Stimulated activated naive CD8-positive, alpha-beta T cell treated with anti-CD3 and anti-CD28 coated beads, Interleukin-15, Interleukin-2, amounts not matched to agents 100 U/mL and 50 U/mL, for 24 hours (primary cell): ENCODE measurements at regions not wholly inside any gene's neighbourhood (a gene's known extent, or its start where the extent isn't known, plus 50 kb on each side); places are given as distances from the start of the nearest gene placed in this dataset.
"Not testable (repeated sequence)": the region's sequence is repeated elsewhere in the genome, so short reads cannot be mapped to it uniquely, and the experiment has no call there.

Experiments
- ATAC-seq: fragments of 150-1000 bp; cut with Tn5 transposase; one replicate; pipeline ENCODE4 v1.10.0; 2021
- DNase-seq: peaks from one replicate; pipeline ENCODE4 v3.0.0; 2021

DNA sequence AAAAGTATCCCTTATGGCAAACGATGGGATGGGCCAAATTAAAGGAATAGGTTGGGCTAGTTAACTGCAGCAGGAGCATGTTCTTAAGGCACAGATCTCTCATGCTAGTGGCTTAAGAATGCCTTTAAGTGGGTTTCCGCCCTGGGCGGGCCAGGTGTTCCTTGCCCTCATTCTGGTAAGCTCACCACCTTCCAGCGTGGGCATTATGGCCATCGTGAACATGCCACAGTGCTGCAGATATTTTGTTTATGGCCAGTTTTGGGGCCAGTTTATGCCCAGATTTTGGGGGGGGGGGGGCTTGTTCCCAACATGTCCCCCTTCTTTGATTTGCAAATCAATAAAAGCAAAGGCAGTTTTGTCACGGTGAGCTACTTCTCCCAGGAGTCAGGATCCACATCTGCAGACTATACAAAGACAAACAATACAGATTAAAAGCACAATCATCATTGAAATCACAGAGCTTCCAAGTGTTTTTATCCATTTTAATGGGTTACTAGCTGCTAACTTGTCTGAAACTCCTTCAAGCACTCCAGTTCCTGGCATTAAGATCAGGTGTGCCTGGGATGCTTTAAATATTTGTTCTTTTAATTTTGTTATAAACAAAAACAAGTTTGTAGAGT, 563.3 kb upstream of the MBL2 start:
- not testable (repeated sequence) for ATAC-seq, DNase-seq

DNA sequence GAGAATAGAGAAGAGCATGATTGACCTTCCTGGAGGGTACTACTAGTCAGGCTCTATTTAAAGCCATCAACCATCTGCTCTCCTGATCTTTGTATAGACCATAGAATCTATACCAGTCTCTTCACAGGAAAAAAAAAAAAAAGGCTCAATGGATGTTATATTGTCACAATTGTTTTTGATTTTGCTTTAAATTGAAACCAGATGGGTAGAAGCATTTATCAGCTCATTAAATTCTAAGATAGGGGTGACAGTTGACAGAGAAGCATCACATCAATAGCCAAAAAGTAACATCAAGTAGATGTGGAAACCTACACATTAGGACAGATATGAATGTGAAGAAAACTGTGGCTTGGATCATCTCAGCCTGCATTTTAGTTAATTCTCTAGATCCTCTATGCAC, 558.9 kb upstream of the MBL2 start:
- ATAC-seq, result no peak
- DNase-seq, result no peak

DNA sequence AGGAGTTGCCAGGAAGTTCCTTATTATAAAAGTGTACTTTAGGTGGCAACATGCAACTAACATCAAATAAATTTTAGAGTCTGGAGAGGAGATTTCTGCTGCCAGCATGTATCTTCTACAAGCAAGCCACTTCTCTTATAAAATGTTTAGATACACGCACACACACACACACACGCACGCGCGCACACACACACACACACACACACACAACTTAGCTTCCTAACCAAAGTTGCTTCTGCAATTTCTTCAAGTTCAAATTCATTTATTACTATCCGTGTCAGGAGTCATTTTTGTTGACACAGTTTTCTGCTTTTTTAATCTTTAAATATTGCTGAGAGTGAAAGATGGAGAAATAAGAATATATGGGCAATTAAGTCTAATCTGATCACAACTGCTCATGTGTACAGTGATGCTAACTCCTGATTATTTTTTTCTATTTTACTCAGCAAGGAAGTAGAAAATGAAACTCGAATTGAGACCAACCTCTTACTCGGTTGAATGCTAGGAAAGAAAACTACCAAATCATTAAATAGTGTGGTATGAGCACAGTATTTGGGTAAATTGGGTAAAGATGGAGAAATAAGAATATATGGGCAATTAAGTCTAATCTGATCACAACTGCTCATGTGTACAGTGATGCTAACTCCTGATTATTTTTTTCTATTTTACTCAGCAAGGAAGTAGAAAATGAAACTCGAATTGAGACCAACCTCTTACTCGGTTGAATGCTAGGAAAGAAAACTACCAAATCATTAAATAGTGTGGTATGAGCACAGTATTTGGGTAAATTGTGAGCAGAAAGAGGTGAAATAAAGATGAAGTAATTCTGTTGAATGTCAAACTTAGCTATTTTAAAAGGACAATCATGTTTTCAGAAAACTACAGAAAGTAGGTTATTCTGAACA, 554.1 kb upstream of the MBL2 start:
- ATAC-seq, result not testable (repeated sequence)

GRCh38 chr10:53325066-53325465, 552.5 kb upstream of the MBL2 start:
- ATAC-seq (no peak), DNase-seq (no peak)

More for the DNA sequence above, 554.1 kb upstream of the MBL2 start:
- not testable (repeated sequence) for DNase-seq

DNA sequence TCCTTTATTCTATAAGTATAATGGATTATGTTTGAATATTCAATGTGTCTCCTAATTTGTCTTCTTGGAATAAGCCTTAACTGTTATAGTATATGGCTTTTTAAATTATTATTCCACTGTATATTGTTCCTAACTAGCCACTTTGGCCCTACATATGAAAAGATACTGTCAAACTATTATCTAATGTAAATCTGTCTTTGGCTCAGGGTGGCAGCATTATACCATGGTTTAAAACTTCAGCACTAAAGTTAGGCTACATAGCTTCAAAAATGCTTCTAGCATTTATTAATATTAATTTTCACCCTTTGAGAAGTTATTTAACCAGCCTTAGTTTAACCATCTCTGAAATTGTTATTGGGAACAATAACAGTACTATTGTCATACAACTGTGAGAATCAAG, 543.1 kb upstream of the MBL2 start:
- ATAC-seq, result no peak
- DNase-seq, result no peak

DNA sequence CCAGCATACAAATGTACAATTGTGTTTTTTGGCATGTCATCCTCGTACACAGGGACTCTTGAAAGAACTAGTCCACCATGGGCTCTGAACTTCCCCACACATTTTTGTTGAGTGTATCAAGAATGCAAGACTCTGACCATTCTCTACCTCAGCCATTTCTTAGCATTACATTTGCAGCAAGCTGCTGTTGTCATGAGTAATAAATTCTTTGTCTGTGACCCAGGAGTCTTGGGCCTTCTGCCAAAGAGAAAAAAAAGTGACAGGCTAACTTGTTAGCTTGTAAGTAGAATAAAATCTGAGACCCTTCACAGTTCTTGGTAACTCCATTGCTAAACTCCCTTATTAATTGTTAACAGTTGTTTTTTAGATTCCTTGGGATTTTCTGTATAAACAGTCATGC, 542.3 kb upstream of the MBL2 start:
- no peak for DNase-seq
- ATAC-seq, result no peak

DNA sequence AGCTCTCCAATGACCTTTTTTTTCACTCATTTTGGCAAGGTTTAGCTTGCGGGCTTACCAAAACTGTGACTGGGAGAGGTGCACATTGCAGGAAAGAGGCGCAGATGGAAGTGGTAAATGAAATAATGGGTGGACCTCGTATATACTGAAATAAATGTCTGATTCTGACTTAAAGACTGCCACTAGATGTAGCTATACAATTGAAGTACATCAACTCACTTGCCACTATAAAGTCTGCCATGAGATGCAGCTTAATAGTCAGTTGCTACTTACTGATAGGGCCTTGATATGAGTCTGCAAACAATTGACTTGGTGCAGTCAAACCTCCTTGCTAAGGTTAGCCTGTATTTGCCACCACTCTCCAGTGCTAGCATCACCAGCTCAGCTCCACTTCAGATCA, 525.9 kb upstream of the MBL2 start:
- ATAC-seq (no peak), DNase-seq (no peak)

DNA sequence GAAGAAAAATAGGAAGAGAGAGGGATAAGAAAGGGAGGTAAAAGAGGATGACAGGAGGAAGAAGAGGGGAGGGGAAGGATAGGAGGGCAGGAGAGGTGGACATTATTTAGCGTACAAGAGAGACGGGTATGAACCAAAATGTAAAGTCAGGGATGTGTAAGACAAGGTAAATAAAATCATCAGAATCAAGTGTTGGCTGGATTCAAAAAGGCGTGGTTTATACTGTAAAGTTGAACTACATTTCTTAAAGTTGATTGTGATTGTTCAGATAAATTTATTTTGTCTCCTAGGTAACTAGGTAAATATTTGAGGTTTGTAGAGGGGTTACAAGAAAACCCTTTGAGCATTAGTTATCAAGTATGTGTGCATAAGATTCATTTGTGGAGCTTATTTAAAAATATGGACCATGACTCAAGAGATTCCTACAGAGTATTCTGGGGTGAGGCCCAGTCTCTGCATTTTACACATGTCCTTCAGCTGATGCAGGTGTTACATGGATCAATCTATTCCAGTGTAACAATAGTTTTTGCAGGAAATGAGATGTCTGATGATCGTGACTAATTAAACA, 512.1 kb upstream of the MBL2 start:
- no peak for DNase-seq
- no peak for ATAC-seq

DNA sequence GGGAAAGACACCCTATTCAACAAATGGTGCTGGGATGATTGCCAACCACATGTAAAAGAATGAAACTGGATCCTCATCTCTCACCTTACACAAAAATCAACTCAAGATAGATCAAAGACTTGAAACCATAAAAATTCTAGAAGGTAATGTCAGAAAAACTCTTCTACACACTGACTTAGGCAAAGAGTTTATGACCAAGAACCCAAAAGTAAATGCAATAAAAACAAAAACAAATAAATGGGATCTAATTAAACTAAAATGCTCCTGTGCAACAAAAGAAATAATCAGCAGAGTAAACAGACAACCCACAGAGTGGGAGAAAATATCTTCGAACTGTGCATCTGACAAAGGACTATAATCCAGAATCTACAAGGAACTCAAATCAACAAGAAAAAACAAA, 504.2 kb upstream of the MBL2 start:
- ATAC-seq, result no peak
- DNase-seq, result no peak

- no peak for DNase-seq
- no peak for ATAC-seq
Observed at GRCh38 chr10:53269482-53269881, 496.9 kb upstream of the MBL2 start.

DNA sequence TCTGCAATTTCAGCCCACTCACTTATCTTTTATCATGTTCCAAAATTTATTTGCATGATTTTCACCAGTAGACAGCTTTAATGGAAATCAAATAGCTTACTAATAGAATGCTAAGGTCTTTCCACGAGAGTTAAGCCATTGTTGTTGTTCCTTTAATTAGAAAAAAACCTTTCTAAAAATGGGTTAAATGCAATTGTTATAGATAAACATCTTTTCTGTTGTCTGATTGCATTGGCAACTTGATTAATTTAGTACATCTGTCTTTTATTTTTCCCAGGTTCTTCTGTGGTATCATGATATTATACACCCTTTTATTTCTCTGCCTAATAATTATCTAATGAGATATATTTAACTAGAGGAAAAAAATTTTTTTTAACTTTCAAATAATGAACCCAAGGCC, 487.6 kb upstream of the MBL2 start:
- ATAC-seq, result no peak
- no peak for DNase-seq

DNA sequence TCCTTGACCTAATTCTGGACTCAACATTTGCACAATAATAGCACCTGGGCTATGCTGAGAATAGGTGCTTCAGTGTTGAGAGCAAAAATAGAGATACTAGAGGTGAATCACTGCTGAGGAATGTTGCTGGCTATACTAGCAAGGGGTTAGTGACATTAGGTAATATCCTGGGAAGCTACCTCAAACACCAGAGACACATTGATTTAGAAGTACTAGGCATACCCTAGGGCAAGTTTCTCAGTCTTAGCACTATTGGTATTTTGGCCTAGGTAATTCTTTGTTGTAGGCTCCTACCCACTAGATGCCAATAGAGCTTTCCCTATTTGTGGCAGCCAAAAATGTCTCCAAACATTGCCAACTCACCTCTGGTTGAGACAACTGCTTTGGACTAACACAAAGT, 484.0 kb upstream of the MBL2 start:
- ATAC-seq (no peak), DNase-seq (no peak)

DNA sequence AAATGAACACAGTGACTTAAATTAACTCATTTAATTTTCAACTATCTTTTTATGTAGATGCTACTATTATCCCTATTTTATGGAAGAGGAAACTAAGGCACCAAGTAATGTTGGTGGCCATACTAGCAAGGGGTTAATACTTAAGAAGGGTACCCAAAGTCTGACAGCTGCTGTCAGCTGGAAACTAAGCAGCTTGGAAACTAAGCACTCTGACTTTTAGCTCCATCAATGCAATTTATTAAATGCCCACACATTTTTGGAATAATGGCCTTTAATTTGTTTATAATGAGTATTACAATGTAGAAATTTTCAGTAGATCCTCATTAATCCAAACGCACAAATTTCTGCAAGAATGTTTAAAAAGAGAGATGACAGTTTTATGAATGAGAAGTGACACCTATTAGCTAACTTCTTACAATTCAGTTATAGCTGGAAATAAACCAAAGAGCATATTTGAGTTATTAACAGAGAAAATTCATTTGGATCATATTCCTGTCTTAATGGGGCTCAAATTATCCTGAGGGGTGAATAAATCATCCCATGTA, 483.1 kb upstream of the MBL2 start:
- no peak for DNase-seq

GRCh38 chr10:53253221-53253620, 480.6 kb upstream of the MBL2 start:
- ATAC-seq (no peak), DNase-seq (no peak)

More for the DNA sequence above, 483.1 kb upstream of the MBL2 start:
- ATAC-seq, result no peak

- no peak for DNase-seq
- no peak for ATAC-seq
Observed at GRCh38 chr10:53239873-53240272, 467.3 kb upstream of the MBL2 start.

DNA sequence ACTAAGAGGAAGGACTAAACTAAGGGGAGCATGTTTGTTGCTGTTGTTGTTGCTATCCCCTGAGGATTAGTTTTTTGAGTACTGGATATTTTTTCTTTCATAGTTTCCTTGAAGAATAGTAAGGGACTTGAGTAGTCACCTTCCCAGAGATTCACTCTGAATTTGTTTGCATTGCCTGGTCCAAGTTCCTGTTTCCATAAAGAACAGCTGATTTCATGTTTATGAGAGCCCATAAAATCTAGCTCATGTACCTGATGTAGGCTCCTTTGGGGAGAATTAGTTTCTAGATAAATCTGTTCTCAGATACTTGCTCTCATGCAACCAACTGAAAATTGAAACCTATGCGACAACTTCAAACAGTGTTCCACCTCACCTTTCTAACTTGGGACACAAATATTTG, 464.4 kb upstream of the MBL2 start:
- no peak for ATAC-seq
- DNase-seq, result no peak

DNA sequence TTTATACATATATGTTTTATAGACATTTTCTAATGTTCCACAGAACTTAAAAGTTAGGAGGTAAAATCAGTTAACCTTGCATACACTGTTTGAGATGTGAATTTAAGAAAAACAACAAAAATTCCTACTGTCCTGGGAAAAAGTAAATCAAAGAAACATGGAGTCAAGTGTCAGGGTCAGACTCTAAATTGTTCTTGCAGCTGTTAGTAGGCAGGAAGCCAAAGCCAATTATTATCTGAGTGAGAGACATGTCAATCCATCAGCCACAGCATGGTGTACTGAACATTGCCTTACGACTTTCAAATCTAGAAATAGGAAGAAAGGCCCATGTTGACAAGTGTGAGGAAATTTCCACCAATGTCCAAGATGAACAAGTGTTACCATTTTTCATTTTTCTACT, 461.2 kb upstream of the MBL2 start:
- DNase-seq, result no peak
- ATAC-seq, result no peak

GRCh38 chr10:53230651-53231050, 458.1 kb upstream of the MBL2 start:
- ATAC-seq, result no peak
- DNase-seq, result no peak

DNA sequence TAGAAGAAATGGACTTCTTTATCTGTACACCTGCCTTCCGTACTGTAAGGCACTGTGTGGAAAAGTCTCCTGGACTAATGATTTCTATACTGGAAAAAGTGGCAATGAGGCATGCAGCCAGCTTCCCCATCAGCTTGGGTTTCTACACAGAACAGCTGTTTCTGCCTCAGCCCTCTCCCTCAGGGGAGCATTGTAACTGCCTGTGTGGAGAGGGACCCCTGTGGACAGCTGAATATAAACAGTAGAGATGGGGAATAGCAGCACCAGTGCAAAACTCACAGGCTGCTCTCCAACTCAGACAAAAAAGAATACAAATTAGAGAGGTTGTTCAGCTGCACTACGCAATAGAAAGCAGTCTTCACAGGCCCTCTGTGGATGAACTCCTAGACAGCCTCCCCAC, 451.3 kb upstream of the MBL2 start:
- DNase-seq, result no peak
- ATAC-seq, result no peak

GRCh38 chr10:53222806-53223205, 450.2 kb upstream of the MBL2 start:
- DNase-seq, result no peak
- ATAC-seq, result no peak

- DNase-seq (no peak), ATAC-seq (no peak)
Observed at GRCh38 chr10:53209944-53210611, 437.5 kb upstream of the MBL2 start.

DNA sequence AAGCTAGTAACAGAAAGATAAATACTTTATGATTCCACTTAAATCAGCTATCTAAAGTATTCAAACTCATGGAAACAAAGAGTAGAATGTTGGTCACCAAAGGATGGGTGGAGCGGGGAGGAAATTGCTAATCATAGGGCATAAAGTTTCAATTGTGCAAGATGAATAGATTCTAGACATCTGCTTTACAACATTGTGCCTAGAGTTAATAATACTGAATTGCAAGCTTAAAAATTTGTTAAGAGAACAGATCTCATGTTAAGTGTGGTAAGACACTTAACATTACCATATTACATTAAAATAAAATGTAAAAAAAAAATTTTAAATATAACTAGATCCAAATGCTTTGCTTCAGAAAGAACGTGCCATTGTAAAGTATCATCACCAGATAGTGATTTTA, 411.1 kb upstream of the MBL2 start:
- DNase-seq, result no peak
- ATAC-seq, result no peak

- DNase-seq, result no peak
- no peak for ATAC-seq
Observed at GRCh38 chr10:53177468-53177867, 404.9 kb upstream of the MBL2 start.
